ENCODE measurements at regions not wholly inside any gene's neighbourhood (a gene's known extent, or its start where the extent isn't known, plus 50 kb on each side); places are given as distances from the start of the nearest gene placed in this dataset.

- no peak for TF ChIP-seq CTCF (IDR thresholded peaks at IDR 0.05)
- DNase-seq (ENCODE audit: low spot score) (no peak), ATAC-seq (ENCODE audit: low FRiP score) (no peak)
Observed at GRCh38 chr2:100736121-100736915, 83.6 kb upstream of the NPAS2 start.

GRCh38 chr2:100739735-100740432, 80.1 kb upstream of the NPAS2 start:
- ATAC-seq (ENCODE audit: low FRiP score) (no peak), DNase-seq (ENCODE audit: low spot score) (no peak)
- TF ChIP-seq CTCF (IDR thresholded peaks at IDR 0.05), result no peak

- ATAC-seq (ENCODE audit: low FRiP score), result no peak
- DNase-seq (ENCODE audit: low spot score), result no peak
- no peak for TF ChIP-seq CTCF (IDR thresholded peaks at IDR 0.05)
Observed at GRCh38 chr2:100741880-100742276, 78.1 kb upstream of the NPAS2 start.

- ATAC-seq (ENCODE audit: low FRiP score), result peak; percentile 84
- TF ChIP-seq CTCF (IDR thresholded peaks at IDR 0.05), result no peak
- DNase-seq (ENCODE audit: low spot score), result no peak
Observed at GRCh38 chr2:100742277-100743254, 77.4 kb upstream of the NPAS2 start.

GRCh38 chr2:100743741-100744140, 76.2 kb upstream of the NPAS2 start:
- ATAC-seq (ENCODE audit: low FRiP score) (no peak), DNase-seq (ENCODE audit: low spot score) (no peak)
- TF ChIP-seq CTCF (IDR thresholded peaks at IDR 0.05), result no peak

GRCh38 chr2:100744184-100744583, 75.8 kb upstream of the NPAS2 start:
- DNase-seq (ENCODE audit: low spot score), result no peak
- no peak for ATAC-seq (ENCODE audit: low FRiP score)
- TF ChIP-seq CTCF (IDR thresholded peaks at IDR 0.05), result no peak
